Hepatocyte (in vitro differentiated cells): ENCODE measurements at regions not wholly inside any gene's neighbourhood (a gene's known extent, or its start where the extent isn't known, plus 50 kb on each side); places are given as distances from the start of the nearest gene placed in this dataset.
"Not testable (repeated sequence)": the region's sequence is repeated elsewhere in the genome, so short reads cannot be mapped to it uniquely, and the experiment has no call there.

Experiments used
- DNase-seq: peaks from one replicate; pipeline ENCODE4 v3.0.0-alpha.2; 2016; ENCODE audit warnings: low spot score
- H2AFZ ChIP-seq: fragments of 200-600 bp; sonication (generic); 2 replicates; pipeline ENCODE4 v1.6.0; 2016; ENCODE audit warnings: antibody characterized with exemption, mild to moderate bottlenecking
- H3K27ac ChIP-seq: fragments of 200-600 bp; sonication (generic); 2 replicates; pipeline ENCODE4 v1.5.1; 2016; ENCODE audit warnings: mild to moderate bottlenecking
- H3K27me3 ChIP-seq: fragments of 200-600 bp; sonication (generic); 2 replicates; pipeline ENCODE4 v1.6.1; 2016
- H3K36me3 ChIP-seq: fragments of 200-600 bp; sonication (generic); replicated peaks from 2 replicates; pipeline ENCODE4 v1.5.1; 2016; ENCODE audit warnings: low read depth; ENCODE audit not compliant: insufficient read depth
- H3K4me1 ChIP-seq: fragments of 200-600 bp; sonication (generic); 2 replicates; pipeline ENCODE4 v1.5.1; 2016; ENCODE audit warnings: mild to moderate bottlenecking, moderate library complexity; ENCODE audit not compliant: insufficient read depth
- H3K4me2 ChIP-seq: fragments of 200-600 bp; sonication (generic); 2 replicates; pipeline ENCODE4 v1.6.0; 2016
- H3K4me3 ChIP-seq: fragments of 200-600 bp; sonication (generic); 2 replicates; pipeline ENCODE4 v1.5.1; 2016; ENCODE audit warnings: mild to moderate bottlenecking
- H3K79me2 ChIP-seq: fragments of 200-600 bp; sonication (generic); 2 replicates; pipeline ENCODE4 v1.6.0; 2017; ENCODE audit warnings: mild to moderate bottlenecking
- H3K9me2 ChIP-seq: fragments of 200-600 bp; sonication (generic); replicated peaks from 2 replicates; pipeline ENCODE4 v1.6.0; 2017; ENCODE audit warnings: mild to moderate bottlenecking; ENCODE audit not compliant: insufficient read depth
- H3K9me3 ChIP-seq: fragments of 200-600 bp; sonication (generic); 2 replicates; pipeline ENCODE4 v1.5.1; 2016; ENCODE audit warnings: low read depth, mild to moderate bottlenecking
- H4K20me1 ChIP-seq: fragments of 200-600 bp; sonication (generic); 2 replicates; pipeline ENCODE4 v1.6.0; 2016; ENCODE audit warnings: mild to moderate bottlenecking; ENCODE audit not compliant: insufficient read depth, poor library complexity, severe bottlenecking
- EZH2 ChIP-seq: fragments of 200-600 bp; sonication (generic); IDR thresholded peaks from 2 replicates; pipeline ENCODE4 v1.6.1; 2016; ENCODE audit warnings: antibody characterized with exemption, mild to moderate bottlenecking, borderline replicate concordance
- EZH2phosphoT487 ChIP-seq: fragments of 200-600 bp; sonication (generic); IDR thresholded peaks from one replicate; pipeline ENCODE4 v1.6.1; 2018; ENCODE audit warnings: antibody characterized with exemption, mild to moderate bottlenecking, low read depth, moderate library complexity; ENCODE audit not compliant: unreplicated experiment, severe bottlenecking
- WGBS: methylation state at CpG from one replicate; pipeline ENCODE4 v1.1.6; 2016; ENCODE audit warnings: low lambda C conversion rate; ENCODE audit errors: missing lambda C conversion rate; 5-methylcytosine and 5-hydroxymethylcytosine counted together
- TF ChIP-seq, protein P1 (sequence below): fragments of 200-600 bp; sonication (generic); IDR thresholded peaks from 2 replicates; pipeline ENCODE4 v1.5.1; 2016; ENCODE audit warnings: antibody characterized with exemption, mild to moderate bottlenecking; ENCODE audit not compliant: poor library complexity

DNA sequence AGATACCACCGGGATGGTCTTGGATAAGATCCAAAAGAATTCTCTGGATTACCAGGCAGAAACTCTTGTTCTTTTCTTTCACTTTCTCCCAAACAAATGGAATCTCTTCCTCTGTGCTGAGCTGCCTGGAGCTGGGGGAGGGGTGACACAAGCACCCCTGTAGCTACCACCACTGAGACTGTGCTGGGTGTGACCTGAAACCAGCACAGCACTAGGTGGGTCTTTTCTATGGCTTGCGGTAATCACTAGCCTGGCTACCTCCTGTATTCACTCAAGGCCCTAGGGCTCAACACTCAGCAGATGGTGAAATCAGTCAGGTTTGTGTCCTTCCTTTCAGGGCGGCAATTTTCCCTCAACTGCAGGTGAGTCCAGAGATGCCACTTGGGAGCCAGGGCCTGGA, 122.4 kb upstream of the CENPW start:
- H3K79me2 ChIP-seq: no peaks in the 10 kb centered on the region
- no peaks in the 10 kb centered on the region for H3K27me3 ChIP-seq
- no peaks in the 10 kb centered on the region for H3K36me3 ChIP-seq
- TF ChIP-seq EZH2 (no peak), EZH2phosphoT487 (no peak)
- TF ChIP-seq, protein P1, sequence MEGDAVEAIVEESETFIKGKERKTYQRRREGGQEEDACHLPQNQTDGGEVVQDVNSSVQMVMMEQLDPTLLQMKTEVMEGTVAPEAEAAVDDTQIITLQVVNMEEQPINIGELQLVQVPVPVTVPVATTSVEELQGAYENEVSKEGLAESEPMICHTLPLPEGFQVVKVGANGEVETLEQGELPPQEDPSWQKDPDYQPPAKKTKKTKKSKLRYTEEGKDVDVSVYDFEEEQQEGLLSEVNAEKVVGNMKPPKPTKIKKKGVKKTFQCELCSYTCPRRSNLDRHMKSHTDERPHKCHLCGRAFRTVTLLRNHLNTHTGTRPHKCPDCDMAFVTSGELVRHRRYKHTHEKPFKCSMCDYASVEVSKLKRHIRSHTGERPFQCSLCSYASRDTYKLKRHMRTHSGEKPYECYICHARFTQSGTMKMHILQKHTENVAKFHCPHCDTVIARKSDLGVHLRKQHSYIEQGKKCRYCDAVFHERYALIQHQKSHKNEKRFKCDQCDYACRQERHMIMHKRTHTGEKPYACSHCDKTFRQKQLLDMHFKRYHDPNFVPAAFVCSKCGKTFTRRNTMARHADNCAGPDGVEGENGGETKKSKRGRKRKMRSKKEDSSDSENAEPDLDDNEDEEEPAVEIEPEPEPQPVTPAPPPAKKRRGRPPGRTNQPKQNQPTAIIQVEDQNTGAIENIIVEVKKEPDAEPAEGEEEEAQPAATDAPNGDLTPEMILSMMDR: no peak
- H3K27ac ChIP-seq: no peak overlapping the region
- no peaks in the 10 kb centered on the region for H3K4me1 ChIP-seq
- H3K9me3 ChIP-seq: no peaks in the 10 kb centered on the region
- no peak overlapping the region for H3K4me3 ChIP-seq
- no peak overlapping the region for H2AFZ ChIP-seq
- no peaks in the 10 kb centered on the region for H4K20me1 ChIP-seq
- no peak for DNase-seq
- no peaks in the 10 kb centered on the region for H3K9me2 ChIP-seq
- no peak overlapping the region for H3K4me2 ChIP-seq
- 88% methylated on average over 3 of the region's 3 CpGs for WGBS

DNA sequence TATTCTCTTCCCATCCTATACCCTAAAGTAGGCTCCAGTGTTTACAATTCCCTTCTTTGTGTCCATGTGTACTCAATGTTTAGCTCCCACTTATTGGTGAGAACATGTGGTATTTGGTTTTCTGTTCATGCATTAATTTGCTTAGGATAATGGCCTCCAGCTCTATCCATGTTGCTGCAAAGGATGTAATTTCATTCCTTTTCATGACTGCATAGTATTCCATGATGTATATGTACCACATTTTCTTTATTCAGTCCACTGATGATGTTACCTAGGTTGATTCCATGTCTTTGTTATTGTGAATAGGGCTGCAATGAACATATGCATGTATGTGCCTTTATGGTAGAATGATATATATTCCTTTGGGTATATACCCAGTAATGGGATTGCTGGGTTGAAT, 119.0 kb upstream of the CENPW start:
- H3K4me3 ChIP-seq, H3K36me3 ChIP-seq, H3K4me1 ChIP-seq, H2AFZ ChIP-seq, H3K9me2 ChIP-seq, H3K27me3 ChIP-seq, H3K9me3 ChIP-seq, H3K79me2 ChIP-seq, H3K27ac ChIP-seq, H3K4me2 ChIP-seq, DNase-seq, H4K20me1 ChIP-seq: not testable (repeated sequence)

GRCh38 chr6:126227833-126228702, 111.8 kb upstream of the CENPW start:
- no peak for DNase-seq
- 44% methylated on average over 11 of the region's 11 CpGs for WGBS

GRCh38 chr6:126232671-126233070, 107.2 kb upstream of the CENPW start:
- 83% methylated on average over 2 of the region's 2 CpGs for WGBS
- DNase-seq: no peak
- Histone ChIP-seq H3K4me2 (no peak overlapping the region), H2AFZ (no peak overlapping the region), H3K79me2 (no peaks in the 10 kb centered on the region), H3K9me3 (no peaks in the 10 kb centered on the region), H3K4me3 (no peak overlapping the region), H3K4me1 (peaks cover 10% of the 10 kb centered on the region), H4K20me1 (no peaks in the 10 kb centered on the region), H3K27ac (no peak overlapping the region), H3K9me2 (no peaks in the 10 kb centered on the region), H3K27me3 (no peaks in the 10 kb centered on the region), H3K36me3 (no peaks in the 10 kb centered on the region)
- TF ChIP-seq EZH2phosphoT487 (no peak), EZH2 (no peak)
- TF ChIP-seq, protein P1: no peak

More at GRCh38 chr6:126227833-126228702, 111.8 kb upstream of the CENPW start:
- Histone ChIP-seq H3K4me2 (peak overlapping the region; percentile 20), H3K4me3 (no peak overlapping the region), H3K27ac (no peak overlapping the region), H3K36me3 (no peaks in the 10 kb centered on the region), H3K4me1 (peaks cover 10% of the 10 kb centered on the region), H3K27me3 (no peaks in the 10 kb centered on the region), H4K20me1 (no peaks in the 10 kb centered on the region), H3K9me3 (no peaks in the 10 kb centered on the region), H3K79me2 (no peaks in the 10 kb centered on the region), H2AFZ (no peak overlapping the region), H3K9me2 (no peaks in the 10 kb centered on the region)
- TF ChIP-seq EZH2 (no peak), EZH2phosphoT487 (no peak)
- TF ChIP-seq, protein P1: no peak
